ENCODE measurements at regions not wholly inside any gene's neighbourhood (a gene's known extent, or its start where the extent isn't known, plus 50 kb on each side); places are given as distances from the start of the nearest gene placed in this dataset.

DNA sequence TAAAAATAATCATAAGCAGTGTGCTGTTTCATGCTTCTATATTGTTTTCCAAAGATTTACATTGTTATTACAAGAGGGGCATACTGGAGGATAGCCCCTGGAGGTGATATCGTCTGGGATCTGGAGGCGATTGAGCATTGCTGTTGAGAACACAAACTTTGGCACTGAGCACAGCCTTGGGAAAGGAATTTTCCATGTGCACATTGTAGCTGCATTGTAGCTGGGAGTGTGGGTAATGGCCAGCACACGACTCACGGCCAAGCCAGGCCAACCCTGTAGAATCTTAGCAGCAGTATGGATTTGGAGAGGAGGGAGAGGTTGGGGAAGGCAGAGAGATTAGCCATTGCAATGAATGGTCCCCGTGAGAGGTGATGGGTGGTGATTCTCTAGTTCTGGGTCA, 121.9 kb downstream of the SMIM20 start:
- Histone ChIP-seq H3K4me2 (ENCODE audit: insufficient read depth in 1 of 2, low read depth in 2 of 2, low read length in 2 of 2) (no peak overlapping the region), H4K20me1 (replicated peaks in 1 of 2; ENCODE audit: control insufficient read depth in 1 of 2, insufficient read depth in 2 of 2, low read length in 2 of 2) (no peaks in the 10 kb centered on the region), H3K9me3 (ENCODE audit: insufficient read depth in 2 of 2, low read depth in 1 of 2, low read length in 1 of 2) (peaks cover 7% of the 10 kb centered on the region in 2 experiments; a peak in 3 of 4 replicates), H2BK120ac (replicated peaks; ENCODE audit: low read depth, low read length) (no peak overlapping the region), H2AK5ac (ENCODE audit: low read depth, low read length) (peak overlapping the region; percentile 98), H3K79me2 (ENCODE audit: control insufficient read depth in 1 of 2, insufficient read depth in 2 of 2, low read length in 2 of 2) (no peaks in the 10 kb centered on the region), H3K23me2 (ENCODE audit: low read depth, low read length) (no peaks in the 10 kb centered on the region), H3K23ac (ENCODE audit: insufficient read length) (no peak overlapping the region), H2AFZ (ENCODE audit: low read length) (0 out of 2 replicates have a peak overlapping the region, but pooled peaks have one; percentile 45), H3K4ac (replicated peaks; ENCODE audit: insufficient read length, low read depth, low read length) (no peak overlapping the region), H3K4me1 (replicated peaks in 1 of 4; ENCODE audit: control insufficient read depth in 3 of 4, insufficient read depth in 4 of 4, low read length in 3 of 4) (peaks cover 3 to 9% (median 6%) of the 10 kb centered on the region in 4 experiments), H3K36me3 (ENCODE audit: control insufficient read depth in 2 of 4, insufficient read depth in 4 of 4, low read length in 3 of 4) (peaks cover 0 to 4% (median 0%) of the 10 kb centered on the region in 4 experiments; a peak in 1 of 8 replicates), H4K91ac (replicated peaks; ENCODE audit: insufficient read length, low read length) (peak overlapping the region; percentile 40), H4K5ac (ENCODE audit: insufficient read length, low read depth, low read length) (no peak overlapping the region), H3K56ac (replicated peaks; ENCODE audit: insufficient read length, low read depth, low read length) (no peak overlapping the region), H3K14ac (ENCODE audit: insufficient read length) (no peak overlapping the region), H4K8ac (ENCODE audit: extremely low read depth, insufficient read depth, low read length) (no peak overlapping the region), H3K27me3 (replicated peaks in 1 of 4; ENCODE audit: control insufficient read depth in 3 of 4, extremely low read depth in 1 of 4, insufficient read depth in 3 of 4, low read length in 3 of 4) (no peaks in the 10 kb centered on the region), H2BK20ac (ENCODE audit: low read length) (peak overlapping the region; percentile 2; the same call in 1 of the 2 replicates), H3K79me1 (ENCODE audit: low read depth, low read length) (no peaks in the 10 kb centered on the region), H3K9ac (replicated peaks in 1 of 4; ENCODE audit: extremely low read depth in 1 of 4, low read depth in 3 of 4, low read length in 3 of 4) (no peak overlapping the region), H3K27ac (ENCODE audit: low read depth, low read length) (no peak overlapping the region; the same call in 1 of the 2 replicates), H3K18ac (ENCODE audit: extremely low read depth, low read length) (peak overlapping the region; percentile 24; the same call in 1 of the 2 replicates), H2BK12ac (ENCODE audit: low read depth, low read length) (peak overlapping the region; percentile 82), H2BK15ac (ENCODE audit: low read length) (0 out of 2 replicates have a peak overlapping the region, but pooled peaks have one; percentile 65), H3K4me3 (ENCODE audit: extremely low read depth in 1 of 4, insufficient read depth in 2 of 4, low read depth in 3 of 4, low read length in 4 of 4) (no peak overlapping the region), H2BK5ac (ENCODE audit: low read depth, low read length) (0 out of 2 replicates have a peak overlapping the region, but pooled peaks have one; percentile 27)
- DNase-seq (ENCODE audit: low read depth in 1 of 2, low spot score in 2 of 2) (no peak), FAIRE-seq (no peak)
- ChIA-PET CTCF (ENCODE audit: partially characterized antibody) (interaction anchor here (1.1 kb wide), 1 partner anchor 46 kb away, joined by 5 read pairs; no protein-coding TSS in a partner anchor), POLR2A (ENCODE audit: partially characterized antibody) (no interaction called here)
- WGBS, 2 experiments (ENCODE audit: extremely low coverage in 1 of 2, insufficient coverage in 1 of 2, insufficient read length in 1 of 2, insufficient replicate concordance in 2 of 2, low coverage in 1 of 2, low lambda C conversion rate in 2 of 2, missing lambda C conversion rate in 1 of 2): 91% methylated on average over 5 of the region's 5 CpGs; no CpG with 5 or more reads in 1 of the 2 experiments
- TF ChIP-seq CHD1 (IDR thresholded peaks at IDR 0.05; ENCODE audit: low read depth, low read length) (no peak), NRF1 (IDR thresholded peaks at IDR 0.05; ENCODE audit: low read depth, low read length) (no peak), SP1 (IDR thresholded peaks at IDR 0.05; ENCODE audit: low read depth, low read length) (no peak)

Data from H1 (cell line).